ENCODE measurements at regions not wholly inside any gene's neighbourhood (a gene's known extent, or its start where the extent isn't known, plus 50 kb on each side); places are given as distances from the start of the nearest gene placed in this dataset.

DNA sequence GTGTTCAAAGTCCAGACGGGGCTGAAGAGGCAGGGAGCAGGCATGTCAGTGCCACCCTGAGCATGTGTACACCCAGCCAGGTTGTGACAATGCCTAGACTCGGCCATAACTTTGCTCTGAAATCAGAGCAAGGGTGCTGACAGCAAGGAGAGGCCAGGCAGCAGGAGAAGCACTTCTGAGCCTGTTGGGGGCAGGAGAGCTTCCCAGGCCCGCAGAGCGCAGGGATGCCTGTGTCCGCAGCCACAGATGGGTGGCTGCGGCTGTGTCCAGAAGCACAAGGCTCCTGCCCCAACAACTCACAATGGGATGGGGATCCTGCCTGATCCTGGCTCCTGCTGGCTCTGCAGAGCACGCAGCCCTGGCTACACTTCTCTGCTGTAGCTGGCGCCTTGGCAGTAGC, 373.9 kb downstream of the CHSY3 start:
- no peak for TF ChIP-seq CTCF (conservative IDR thresholded peaks at IDR 0.05)
- no peak for TF ChIP-seq ZFX (IDR thresholded peaks at IDR 0.05)
